Psoas muscle (tissue), 7 donors: ENCODE measurements at regions not wholly inside any gene's neighbourhood (a gene's known extent, or its start where the extent isn't known, plus 50 kb on each side); places are given as distances from the start of the nearest gene placed in this dataset.

ENCODE experiments used
- ATAC-seq, 4 donors: fragments of 200-7000 bp; cut with Tn5 transposase; one replicate each; pipeline ENCODE4 v1.9.1; 2020; ENCODE audit warnings: moderate library complexity in 3 of 4, mild to moderate bottlenecking in 2 of 4
- DNase-seq, 2 donors: peaks; one replicate each; pipeline ENCODE4 v3.0.0-alpha.2; 2020
- H3K27ac ChIP-seq: fragments of 200-600 bp; one replicate; pipeline ENCODE4 v1.8.0; 2022
- H3K27me3 ChIP-seq, 3 donors: fragments of 200-600 bp in 1 of 3; one replicate each; pipeline versions ENCODE4 v1.6.1 to v1.8.0; 2013 to 2022; ENCODE audit warnings: low read length in 2 of 3, mild to moderate bottlenecking in 2 of 3, moderate library complexity in 1 of 3; ENCODE audit not compliant: insufficient read depth in 3 of 3
- H3K36me3 ChIP-seq, 2 donors: fragments of 200-600 bp in 1 of 2; one replicate each; pipeline versions ENCODE4 v1.6.1 to v1.8.0; 2013 to 2022; ENCODE audit warnings: low read depth in 1 of 2, mild to moderate bottlenecking in 1 of 2, moderate library complexity in 1 of 2; ENCODE audit not compliant: insufficient read depth in 1 of 2
- H3K4me1 ChIP-seq: fragments of 200-600 bp; one replicate; pipeline ENCODE4 v1.8.0; 2022
- H3K4me3 ChIP-seq: fragments of 200-600 bp; one replicate; pipeline ENCODE4 v1.8.0; 2022; ENCODE audit warnings: mild to moderate bottlenecking
- H3K9me3 ChIP-seq: fragments of 200-600 bp; one replicate; pipeline ENCODE4 v1.8.0; 2022
- WGBS, 3 donors: extraction: QIAGEN DNeasy Blood & Tissue Kit; methylation state at CpG; one replicate each; pipeline versions ENCODE4 v1.1.6 to v1.1.7; 2013; 5-methylcytosine and 5-hydroxymethylcytosine counted together
- intact Hi-C, 2 donors: fragments of 100-400 bp; cut with DNase I; formaldehyde crosslinking; loops; one replicate each; pipeline versions ENCODE4 v1.11.0 to v1.14.2; 2022
- TF ChIP-seq, protein P1 (sequence below): fragments of 200-600 bp; IDR thresholded peaks from one replicate; pipeline ENCODE4 v1.8.0; 2022; ENCODE audit warnings: antibody characterized with exemption
- donor health status: healthy with polysubstance abuse.
- donor health status: DM: no; HTN: no; CAD: no; lungs with moderate emphysema.
- donor health status: Bipolar disorder and iron deficiency.
- donor health status: healthy.
- donor health status: DM: yes; HTN: yes; CAD: no.
- donor health status: DM: no; HTN: no; CAD: no.
- donor health status: DM: yes; HTN: yes; CAD: no.

DNA sequence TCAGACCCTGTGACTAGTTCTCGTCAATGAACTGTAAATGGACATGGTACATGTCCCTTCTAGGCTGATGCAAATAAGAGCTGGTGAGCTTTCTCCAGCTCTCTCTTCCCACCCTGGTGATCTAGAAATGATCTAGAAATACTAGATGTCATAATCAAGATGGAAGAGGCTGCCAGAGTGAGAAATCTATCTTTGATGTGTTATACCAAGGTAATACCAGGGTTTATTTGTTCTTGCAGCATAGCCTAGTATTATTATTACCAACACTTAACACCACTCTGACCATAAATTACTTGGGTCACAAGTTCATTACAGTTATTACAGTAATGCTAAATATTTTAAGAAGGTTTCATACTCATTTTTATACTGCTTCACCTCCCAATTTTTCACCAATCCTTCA is 138.4 kb upstream of the LMCD1 start:
- Histone ChIP-seq H3K27me3 (no peaks in the 10 kb centered on the region), H3K9me3 (no peaks in the 10 kb centered on the region), H3K27ac (no peak overlapping the region), H3K4me3 (no peak overlapping the region), H3K4me1 (no peaks in the 10 kb centered on the region), H3K36me3 (no peaks in the 10 kb centered on the region)
- DNase-seq (no peak), ATAC-seq (no peak)
- 90 to 97% (median 96%) methylated on average over 1 of the region's 1 CpG for WGBS, 3 donors
- intact Hi-C loops = no loop called here
- TF ChIP-seq, protein P1, sequence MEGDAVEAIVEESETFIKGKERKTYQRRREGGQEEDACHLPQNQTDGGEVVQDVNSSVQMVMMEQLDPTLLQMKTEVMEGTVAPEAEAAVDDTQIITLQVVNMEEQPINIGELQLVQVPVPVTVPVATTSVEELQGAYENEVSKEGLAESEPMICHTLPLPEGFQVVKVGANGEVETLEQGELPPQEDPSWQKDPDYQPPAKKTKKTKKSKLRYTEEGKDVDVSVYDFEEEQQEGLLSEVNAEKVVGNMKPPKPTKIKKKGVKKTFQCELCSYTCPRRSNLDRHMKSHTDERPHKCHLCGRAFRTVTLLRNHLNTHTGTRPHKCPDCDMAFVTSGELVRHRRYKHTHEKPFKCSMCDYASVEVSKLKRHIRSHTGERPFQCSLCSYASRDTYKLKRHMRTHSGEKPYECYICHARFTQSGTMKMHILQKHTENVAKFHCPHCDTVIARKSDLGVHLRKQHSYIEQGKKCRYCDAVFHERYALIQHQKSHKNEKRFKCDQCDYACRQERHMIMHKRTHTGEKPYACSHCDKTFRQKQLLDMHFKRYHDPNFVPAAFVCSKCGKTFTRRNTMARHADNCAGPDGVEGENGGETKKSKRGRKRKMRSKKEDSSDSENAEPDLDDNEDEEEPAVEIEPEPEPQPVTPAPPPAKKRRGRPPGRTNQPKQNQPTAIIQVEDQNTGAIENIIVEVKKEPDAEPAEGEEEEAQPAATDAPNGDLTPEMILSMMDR = no peak

DNA sequence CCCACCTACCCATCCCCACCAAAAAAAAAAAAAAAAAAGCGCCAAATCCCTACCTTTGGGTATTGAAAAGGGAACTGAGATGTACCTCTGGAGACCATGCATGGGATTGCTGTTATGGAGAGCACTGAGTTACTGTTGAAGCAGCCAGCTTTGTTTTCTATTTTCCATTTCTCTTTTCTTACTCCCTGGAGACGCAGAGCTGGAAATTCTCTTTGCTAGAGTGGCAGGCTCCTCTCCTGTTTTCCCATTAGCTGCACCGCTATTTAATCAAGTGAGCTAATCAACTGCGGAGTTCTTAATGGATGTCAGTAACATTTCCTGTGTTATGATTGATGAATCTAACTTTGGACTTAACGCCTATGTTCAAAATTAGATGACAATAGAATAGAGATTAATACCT is 136.1 kb upstream of the LMCD1 start:
- Histone ChIP-seq H3K9me3 (no peaks in the 10 kb centered on the region), H3K27ac (no peak overlapping the region), H3K4me3 (no peak overlapping the region), H3K27me3 (no peaks in the 10 kb centered on the region), H3K4me1 (no peaks in the 10 kb centered on the region), H3K36me3 (no peaks in the 10 kb centered on the region)
- ATAC-seq (no peak), DNase-seq (no peak)
- TF ChIP-seq, protein P1 = no peak
- 66 to 68% (median 67%) methylated on average over 5 of the region's 5 CpGs for WGBS, 3 donors
- intact Hi-C loops = no loop called here

DNA sequence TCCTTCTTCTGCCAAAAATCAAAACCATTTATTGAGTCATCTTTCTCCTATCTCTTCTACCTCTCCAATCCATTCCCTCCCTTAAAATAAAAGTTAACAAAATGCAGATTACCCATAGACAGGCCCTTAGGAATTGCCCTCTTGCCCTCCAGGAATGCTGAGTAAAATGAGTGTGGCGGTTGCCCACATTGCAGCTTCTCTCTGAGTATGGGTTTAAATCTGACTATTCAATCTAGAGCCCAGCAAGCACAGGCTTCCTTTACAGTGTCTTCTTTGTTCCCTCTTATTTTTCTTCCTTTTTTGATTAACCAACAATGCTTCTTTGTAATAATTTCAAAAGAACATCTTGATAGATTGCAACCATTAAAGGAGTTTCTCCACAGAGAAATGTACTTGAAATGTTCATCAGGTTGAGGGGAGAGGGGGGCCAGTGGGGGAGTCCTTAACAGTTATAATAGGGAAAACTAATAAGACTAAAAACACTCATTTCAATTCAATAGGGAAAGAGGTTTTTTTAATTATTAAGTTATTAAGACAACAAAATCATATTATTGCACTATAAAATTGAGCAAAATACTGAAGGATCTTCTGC is 135.3 kb upstream of the LMCD1 start:
- DNase-seq (no peak), ATAC-seq (no peak)
- Histone ChIP-seq H3K4me3 (no peak overlapping the region), H3K36me3 (no peaks in the 10 kb centered on the region), H3K9me3 (no peaks in the 10 kb centered on the region), H3K4me1 (no peaks in the 10 kb centered on the region), H3K27ac (no peak overlapping the region), H3K27me3 (no peaks in the 10 kb centered on the region)
- intact Hi-C loops = no loop called here
- 88 to 94% (median 89%) methylated on average over 1 of the region's 1 CpG for WGBS, 3 donors
- TF ChIP-seq, protein P1 = no peak

DNA sequence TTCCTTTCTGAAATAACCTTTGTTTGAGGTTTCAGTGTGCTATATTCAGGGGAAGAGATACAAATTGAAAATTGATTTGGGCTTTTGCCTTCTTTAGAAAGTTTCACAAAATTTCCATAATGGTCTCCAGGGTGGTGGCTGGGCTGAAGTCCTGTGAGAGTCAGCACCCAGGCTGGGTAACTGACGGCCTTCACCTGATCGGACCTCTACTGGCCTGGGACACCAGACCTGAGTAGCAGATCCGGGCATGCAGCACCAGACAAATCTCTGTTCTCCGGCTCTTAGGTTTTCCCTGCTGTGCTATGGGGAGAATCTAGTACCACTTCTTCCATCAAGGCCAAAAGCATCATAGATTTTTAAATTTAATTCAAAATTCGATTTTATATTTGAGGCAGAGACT is 133.0 kb upstream of the LMCD1 start:
- Histone ChIP-seq H3K4me3 (no peak overlapping the region), H3K9me3 (no peaks in the 10 kb centered on the region), H3K4me1 (no peaks in the 10 kb centered on the region), H3K27me3 (no peaks in the 10 kb centered on the region), H3K27ac (no peak overlapping the region), H3K36me3 (no peaks in the 10 kb centered on the region)
- no peak for ATAC-seq
- 85 to 88% (median 86%) methylated on average over 5 of the region's 5 CpGs for WGBS, 3 donors
- TF ChIP-seq, protein P1 = no peak
- DNase-seq = no peak
- intact Hi-C loops = no loop called here

DNA sequence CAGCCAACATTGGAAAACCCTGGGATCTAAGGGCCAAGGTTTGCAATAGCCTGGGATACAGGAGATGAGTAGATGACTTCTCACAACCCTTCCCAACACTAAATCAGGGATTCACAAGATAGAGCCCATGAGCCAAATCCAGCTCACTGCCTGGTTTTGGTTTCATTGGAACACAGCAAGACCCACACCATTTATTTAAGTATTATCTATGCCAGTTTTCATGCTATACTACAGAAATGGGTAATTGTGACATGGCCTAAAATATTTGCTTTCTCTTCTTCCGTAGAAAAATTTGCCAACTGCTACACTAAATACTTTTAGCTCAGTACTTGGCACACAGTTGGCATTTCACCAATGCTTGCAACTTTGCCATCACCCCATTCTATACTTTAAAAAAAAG is 132.0 kb upstream of the LMCD1 start:
- H3K4me1 ChIP-seq = no peaks in the 10 kb centered on the region
- 61 to 63% (median 62%) methylated on average over 1 of the region's 1 CpG for WGBS, 3 donors
- H3K9me3 ChIP-seq = no peaks in the 10 kb centered on the region
- ATAC-seq (no peak), DNase-seq (no peak)
- intact Hi-C loops = no loop called here
- no peak overlapping the region for H3K27ac ChIP-seq
- no peak overlapping the region for H3K4me3 ChIP-seq
- no peaks in the 10 kb centered on the region for H3K36me3 ChIP-seq
- H3K27me3 ChIP-seq = no peaks in the 10 kb centered on the region
- TF ChIP-seq, protein P1 = no peak
